GM19351 (cell line): ENCODE measurements at regions not wholly inside any gene's neighbourhood (a gene's known extent, or its start where the extent isn't known, plus 50 kb on each side); places are given as distances from the start of the nearest gene placed in this dataset.

Experiments used
- ATAC-seq: cut with Tn5 transposase; IDR thresholded peaks from one replicate; pipeline ENCODE4 v1.9.1; 2021; ENCODE audit warnings: mild to moderate bottlenecking, moderate library complexity; ENCODE audit not compliant: unreplicated experiment

DNA sequence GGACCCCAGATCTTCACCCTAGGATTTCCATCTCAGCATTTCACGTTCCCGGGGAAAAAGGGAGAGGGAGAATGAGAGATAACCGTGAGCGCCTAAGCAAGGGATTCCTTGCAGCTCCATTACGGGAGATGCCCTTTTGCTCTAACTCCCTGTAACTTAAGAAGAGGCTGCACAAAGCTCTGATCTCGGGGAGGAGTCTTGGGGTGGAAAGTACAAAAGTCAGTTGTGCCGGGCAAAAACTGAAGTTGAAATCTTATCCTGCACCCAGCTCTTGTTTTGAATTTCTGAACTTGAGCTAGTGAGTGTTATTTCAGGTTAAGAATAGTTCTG is 256.4 kb upstream of the SOX21 start:
- no peak for ATAC-seq

DNA sequence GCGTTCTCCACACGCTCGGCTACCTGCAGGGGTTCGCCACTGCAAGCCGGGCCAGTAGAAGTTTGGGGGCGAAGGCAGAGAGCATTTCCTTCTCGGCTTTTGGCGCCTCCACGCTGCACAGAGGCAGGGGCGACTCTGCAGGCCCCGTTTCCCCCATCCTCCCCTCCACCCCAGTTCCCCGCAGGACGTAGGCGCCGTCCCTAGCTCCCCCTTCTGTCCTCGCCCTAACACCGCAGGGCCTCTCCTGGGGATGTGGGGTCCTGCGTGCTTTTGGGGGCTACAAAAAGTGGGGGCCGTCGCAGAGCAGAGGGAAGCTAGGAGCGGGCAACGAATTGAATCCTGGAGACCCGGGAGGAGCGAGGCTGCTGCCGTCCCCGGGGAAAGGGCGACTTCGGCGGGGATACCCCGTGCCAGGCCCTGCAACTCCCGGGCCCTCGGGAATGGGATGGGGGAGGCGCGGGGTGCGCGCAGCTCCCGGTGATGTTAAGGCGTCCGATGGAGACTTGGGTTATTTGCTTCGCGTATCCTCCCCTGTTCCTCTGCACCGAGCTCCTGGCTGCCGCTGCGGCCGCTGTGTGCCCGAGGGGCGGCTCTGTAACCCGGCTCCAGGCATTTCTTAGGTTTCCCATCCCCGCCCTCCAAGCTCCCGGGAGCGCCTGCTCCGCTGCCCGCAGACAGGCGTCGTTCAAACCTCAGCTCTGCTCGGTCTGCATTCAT is 255.9 kb upstream of the SOX21 start:
- ATAC-seq, result peak; percentile 32

DNA sequence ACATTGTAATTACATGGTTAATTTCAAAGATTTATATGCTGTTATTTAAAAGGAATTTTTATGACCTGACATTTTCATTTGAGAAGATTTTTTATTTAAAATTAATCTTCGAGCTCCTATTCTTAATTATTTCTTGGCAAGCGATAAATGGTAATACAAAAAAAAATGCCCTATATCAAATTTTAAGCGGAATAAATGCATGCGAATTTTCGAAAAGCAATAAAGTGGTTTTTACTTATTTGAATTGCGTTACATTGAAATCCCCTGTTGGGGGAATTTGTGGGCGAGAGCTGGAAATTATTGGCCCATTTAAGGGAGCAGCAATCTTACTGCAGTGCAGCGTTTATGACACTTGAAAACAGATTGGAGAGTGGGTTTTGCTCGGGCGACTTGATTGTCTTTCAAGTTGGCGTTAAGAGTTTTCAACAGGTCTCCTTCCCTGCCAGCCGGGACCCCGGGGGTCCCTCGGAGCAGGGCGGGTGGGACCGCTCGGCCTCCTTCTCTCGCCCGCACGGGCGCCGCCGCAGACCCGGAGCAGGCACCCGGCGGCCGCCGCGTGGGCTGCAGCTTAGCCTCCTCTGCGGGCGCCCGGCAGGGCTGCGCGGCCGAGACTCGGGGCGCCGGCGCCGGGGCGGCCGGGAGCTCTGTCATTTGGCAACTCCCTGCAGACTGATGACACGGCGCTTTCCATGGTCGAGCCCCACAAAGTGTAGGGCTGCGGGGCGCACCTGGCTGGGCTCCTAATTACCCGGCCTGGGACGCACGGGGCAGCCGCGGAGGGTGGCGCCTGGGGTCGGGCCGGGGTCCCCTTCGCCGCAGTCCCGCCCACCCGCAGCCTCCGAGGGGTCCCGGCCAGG is 255.1 kb upstream of the SOX21 start:
- peak; percentile 79 for ATAC-seq

DNA sequence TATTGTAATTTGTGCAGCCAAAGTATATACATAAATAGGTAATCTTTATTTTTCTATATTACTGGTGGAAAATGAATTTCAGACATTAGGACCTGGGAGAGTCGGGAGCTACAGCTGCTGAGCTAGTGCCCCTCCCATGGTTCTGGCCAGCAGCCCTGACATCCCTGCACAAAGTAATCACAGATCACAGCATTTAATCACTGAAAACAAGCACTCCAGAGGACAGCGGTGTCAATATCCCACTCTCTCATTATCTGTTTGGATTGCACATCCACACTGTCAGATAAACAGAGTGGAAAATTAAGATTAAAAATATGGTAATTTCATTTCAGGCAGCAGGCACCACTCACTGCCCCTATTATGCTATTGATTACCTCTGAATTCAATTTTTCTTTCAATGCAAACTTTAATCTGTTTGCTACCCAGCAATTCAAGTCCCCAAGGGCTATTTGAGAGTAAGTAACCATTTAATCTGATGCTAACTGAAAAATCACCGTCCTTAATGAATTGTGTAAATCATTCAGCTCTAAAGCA is 254.1 kb upstream of the SOX21 start:
- ATAC-seq, result no peak

DNA sequence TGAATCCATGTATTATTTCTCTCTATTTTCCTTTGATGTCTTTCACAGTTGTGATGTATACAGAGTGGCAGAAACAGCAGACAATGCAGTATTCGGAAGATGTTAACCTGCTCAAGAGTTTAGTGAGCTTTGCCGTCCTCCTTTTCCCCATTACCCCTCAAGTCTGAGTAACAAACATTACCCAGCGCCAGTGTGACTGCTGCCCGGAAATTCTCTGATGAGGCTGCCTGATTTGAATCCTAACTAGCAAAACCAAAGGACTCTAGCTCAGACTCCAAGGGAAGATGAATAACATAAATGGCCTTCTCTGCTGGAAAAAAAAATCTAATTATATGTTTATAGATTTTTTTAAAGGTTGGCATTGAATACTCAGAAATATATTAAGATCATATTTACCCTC is 247.3 kb upstream of the SOX21 start:
- no peak for ATAC-seq

DNA sequence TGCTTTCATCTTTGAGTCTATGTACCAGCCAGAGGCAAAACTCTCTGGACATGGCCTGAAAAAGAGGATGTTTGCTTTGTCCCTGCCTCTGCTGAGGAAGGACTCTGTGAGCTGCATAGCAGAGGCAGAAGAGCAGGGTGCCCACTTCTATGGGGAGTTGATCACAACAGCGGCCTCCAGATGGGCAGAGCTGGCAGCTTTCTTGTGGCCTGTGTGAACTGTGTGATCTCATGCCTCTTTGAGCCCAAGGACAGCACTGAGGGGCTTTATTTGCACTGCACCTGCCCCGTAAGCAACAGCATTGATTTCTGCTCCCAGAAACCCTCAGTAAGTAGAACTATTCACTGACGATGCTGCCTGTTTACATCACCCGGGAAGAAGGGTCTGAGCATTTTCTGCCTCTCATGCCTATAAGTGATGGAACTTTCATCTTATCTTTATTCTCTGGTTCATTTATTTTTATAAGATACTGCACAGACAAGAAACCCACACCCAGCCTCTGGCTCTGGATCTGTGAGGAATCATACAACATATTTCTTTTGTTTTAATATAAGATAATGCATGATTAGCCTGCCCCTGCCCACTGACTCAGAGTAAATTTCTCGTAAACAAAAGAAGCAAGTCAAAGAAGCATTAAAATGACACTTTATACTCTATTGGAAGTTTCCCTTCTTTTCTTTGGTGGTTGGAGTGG is 244.2 kb upstream of the SOX21 start:
- no peak for ATAC-seq

DNA sequence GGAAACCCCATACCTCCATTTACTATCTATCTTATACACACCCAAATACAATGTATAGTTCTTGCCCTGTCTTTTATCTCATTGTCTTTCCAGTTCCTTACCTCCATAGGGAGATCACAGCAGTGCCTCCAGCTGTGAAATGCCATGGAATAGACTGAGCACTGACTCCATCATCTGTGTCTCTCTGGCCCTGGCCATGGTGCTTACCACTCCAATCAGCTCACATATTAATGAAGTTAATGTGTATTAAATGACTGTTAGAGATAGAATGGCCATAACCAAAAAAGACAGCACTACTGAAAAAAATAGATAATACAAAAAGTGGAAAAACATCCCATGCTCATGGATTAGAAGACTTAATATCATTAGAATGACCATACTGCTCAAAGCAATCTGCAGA is 240.4 kb upstream of the SOX21 start:
- ATAC-seq, result no peak

DNA sequence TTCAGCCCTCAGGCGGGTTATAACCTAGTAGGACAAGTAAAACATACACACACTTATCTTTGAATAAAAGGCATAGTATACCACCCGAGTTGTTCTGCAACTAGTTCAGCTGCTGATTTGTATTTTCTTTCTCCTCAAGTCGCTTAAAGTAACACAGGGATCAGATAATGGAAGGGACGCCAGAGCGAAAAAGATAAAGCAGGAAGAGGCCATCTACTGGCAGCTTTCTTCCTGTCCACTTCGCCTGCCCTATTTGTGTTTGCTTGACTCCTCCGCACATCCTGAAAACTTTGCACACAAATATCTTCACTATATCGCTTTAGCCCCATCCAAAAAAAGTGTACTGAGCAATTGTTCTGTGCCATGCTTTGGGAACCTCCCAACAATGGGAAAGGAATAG is 238.0 kb upstream of the SOX21 start:
- no peak for ATAC-seq

DNA sequence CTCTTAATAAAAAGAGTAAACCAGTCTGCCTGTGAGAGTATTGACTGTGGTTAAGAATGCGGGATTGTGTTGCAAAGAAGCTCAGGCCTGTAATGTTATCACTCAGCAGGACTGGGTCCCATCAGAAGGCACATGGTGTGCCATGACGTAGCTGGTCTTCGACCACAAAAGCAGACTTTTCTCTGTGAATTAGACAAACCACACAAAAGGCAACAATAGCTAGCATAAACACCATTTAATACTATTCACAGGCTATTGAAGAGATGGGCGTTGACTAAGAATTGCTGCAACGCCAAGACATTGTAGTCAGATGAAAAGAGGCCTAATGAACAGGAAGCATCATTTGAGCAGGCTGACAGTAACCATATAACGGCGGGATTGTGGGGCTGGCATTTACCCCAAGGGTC is 235.6 kb upstream of the SOX21 start:
- no peak for ATAC-seq

DNA sequence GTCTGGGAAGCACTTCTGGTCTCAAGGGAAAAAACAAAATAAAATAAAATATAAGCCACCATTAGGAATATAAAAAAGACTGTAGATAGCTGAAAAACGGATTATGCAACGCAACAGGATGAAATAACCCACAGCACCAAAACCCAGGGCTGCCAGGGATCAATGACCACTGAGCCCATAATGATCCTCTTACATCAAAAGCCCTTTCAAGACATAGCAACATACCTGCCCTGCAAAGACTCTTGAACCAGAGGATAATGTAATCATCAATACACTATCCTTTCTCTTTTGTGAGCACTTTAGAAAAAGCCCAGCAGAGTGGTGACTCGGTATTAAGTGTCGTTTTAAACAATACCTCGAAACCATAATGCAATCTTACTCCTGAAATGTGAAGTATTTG is 235.0 kb upstream of the SOX21 start:
- ATAC-seq, result no peak

DNA sequence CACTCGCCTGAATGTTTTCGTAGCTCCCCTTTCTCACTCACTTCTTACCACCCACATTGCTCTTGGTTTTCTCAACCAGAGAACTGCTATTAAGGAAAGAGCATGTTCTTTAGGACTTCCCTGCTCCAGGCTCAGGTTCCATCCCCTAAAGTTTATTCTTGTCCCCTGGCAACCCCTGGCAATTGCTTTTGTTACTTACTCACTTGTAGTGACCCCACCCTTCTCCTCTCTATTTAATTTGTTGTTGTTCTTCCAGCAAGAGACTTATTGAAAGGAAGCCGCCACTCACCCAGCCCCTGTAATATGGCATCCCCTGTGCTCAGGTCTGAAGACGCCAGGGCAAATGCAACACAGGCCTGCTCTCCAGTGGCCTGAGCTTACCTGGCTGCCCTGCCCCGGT is 233.7 kb upstream of the SOX21 start:
- no peak for ATAC-seq

DNA sequence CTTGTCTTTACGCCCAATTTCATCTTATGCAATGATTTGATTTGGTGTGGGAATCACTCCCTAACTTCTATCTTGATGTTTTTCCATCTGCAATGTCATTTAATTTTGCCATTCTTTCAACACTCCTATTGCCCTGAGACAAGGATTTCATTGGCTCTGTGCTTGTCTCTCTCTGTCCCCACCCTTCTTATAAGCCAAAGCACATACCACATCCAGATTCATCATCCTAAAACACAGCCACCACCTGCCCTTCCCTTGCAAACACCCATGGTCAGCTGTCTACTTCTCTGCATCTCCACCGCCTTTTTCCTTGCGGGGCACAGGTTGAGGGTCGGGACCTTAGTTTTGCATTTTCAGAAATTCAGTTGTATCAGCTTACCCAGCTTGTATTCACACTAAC is 225.8 kb upstream of the SOX21 start:
- no peak for ATAC-seq

DNA sequence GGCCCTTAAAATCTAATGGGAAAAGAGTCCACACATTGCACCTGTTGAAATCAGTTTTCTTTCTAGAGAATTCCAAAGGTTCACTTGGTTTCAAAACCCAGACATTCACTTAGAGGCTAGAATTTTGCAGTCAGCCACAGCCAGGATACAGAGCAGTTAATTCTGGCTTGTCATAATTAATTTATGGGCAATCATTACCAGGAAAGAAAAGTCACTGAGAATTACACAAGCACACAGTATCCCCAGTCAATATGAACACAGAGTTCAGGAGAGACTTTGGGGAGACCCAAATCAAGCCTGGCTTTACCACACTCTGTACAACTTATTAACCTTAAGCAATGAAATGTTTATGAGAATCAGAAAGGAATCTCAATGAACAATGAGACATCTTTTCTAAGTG is 224.3 kb upstream of the SOX21 start:
- no peak for ATAC-seq

DNA sequence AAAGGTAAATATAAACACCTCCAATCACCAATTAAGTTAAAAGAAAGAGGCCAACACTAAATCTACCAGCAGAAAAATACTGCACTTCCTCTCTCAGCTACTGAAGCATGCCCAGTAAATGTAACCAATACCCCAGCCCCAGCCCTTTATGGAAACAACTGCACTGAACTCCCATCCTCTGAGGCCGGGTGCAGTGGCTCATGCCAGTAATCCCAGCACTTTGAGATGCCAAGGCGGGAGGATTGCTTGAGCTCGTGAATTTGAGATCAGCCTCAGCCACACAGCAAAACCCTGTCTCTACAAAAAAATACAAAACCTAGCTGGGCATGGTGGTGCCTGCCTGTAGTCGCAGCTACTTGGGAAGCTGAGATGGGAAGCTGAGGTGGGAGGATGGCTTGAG is 221.6 kb upstream of the SOX21 start:
- no peak for ATAC-seq

DNA sequence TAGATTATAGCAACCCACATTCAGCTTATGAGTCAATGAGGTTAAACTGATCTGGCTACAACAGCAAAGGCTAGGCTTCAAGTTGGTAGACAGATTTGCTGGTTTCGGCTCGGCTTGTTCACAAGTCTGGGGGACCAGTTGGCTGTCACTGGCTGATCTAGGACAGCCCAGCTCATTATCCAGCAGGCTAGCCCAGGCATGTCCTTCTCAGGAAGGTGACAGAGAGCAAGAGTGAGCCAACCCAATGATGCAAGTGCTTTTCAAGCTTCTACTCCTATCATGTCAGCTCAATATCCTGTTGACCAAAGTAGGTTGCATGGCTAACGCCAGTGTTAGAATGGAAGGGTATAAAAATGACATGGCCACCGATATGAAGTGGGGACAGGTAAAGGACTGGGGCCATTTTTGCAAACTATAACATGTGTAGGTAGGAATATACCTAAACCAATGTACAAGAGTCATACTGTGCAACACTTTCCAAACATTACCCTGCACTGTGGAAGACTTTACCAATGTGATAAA is 220.9 kb upstream of the SOX21 start:
- no peak for ATAC-seq

DNA sequence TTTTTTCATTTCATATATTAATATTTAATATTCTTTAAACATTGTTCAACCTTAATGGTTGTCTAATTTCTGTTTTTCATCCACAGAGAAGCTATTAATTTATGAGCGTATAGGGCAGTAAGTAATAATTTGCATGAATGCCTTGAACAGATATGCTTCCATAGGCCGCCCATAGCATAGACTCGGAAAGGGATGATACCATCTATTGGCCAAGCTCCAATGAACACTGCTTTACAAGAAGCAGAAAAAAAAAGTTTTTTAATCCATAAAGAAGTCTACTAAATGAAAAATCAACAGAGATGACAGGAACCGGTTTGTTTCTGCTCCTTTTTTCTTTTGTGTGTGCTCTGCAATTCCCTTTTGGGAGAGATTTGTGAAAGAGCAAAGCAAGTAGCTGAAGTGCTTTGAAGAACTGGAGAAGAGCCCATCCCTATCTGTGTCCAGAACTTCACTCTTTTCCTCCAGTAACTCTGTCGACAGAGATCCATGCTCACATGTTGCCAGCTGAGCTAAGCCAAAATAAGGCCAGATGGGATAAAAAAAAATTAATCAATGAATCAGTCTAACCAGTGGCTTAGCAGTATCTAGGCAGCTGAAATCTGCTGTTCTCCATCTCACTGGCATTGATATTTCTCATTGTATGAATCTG is 215.9 kb upstream of the SOX21 start:
- ATAC-seq, result no peak

DNA sequence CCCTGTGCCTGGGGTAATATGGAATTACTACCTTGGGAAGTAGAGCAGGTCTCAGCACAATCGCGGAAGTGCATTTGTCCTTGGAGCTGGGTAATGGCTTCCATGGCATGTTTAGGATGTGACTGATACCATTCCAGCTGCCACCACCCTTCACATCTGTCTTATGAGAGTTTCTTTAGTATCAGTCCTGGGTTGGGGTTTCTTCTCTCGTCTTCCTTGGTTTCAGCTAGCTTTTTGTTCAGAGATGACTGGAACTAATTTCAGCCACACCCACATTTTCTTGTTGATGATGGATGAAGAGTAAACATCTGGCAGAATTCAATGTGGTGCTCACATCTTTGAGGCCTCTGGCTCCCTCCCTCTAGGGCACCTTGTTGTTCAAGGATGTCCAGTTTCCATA is 212.9 kb upstream of the SOX21 start:
- peak; percentile 49 for ATAC-seq

DNA sequence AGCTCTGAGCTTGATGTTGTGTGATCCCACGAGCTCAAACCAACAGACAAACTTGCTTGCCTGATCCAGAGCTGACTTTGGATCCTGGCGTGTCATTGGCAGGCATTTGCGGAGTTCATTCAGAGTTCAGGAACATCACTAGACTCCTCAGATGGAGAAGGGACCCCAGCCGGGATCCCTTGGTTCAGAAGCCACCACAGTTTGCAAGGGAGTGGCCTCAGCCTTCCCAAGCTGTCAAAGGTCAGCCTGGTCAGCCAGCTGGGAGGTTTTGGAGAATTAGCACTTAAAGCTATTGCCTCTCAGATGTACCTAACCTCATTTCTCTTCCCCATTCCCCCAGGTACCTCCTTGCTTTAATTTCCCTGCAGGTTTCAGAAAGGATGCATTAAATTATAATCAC is 208.8 kb upstream of the SOX21 start:
- no peak for ATAC-seq

DNA sequence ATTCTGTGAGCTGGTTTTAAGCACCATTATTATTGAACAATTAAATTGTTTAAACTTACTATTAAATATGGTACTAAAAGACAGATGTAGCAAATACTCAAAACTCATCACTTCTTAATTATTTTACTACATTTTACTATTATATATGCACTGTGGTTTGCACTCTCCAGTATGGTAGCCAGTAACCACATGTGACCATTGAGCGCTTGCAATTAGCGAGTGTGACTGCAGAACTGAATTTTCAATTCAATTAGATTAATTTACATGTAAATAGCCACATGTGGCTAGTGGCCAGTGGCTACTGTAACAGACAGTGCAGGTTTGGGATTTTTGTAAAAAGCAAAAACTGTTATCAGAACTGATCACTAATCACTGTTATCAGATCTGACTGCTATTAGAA is 208.2 kb upstream of the SOX21 start:
- ATAC-seq, result no peak

DNA sequence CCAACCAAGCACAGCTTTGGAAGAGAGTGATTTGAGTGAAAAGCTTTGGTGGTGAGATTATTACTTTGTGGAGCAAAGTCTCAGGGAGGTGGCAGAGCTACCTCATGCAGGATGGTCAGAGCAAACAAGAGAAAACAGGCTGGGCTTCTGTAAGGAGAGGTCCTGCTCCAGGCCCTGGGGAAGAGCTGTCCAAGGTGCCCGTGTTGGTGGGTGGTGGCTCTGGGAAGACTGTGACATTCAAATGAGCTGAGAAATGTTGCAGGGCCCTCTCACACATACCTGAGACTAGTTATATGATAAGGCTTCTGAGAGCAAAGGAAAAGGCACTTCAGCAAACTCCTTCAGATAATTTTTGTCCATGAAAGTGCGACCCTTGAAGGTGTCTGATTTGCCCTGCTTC is 205.5 kb upstream of the SOX21 start:
- ATAC-seq, result no peak

DNA sequence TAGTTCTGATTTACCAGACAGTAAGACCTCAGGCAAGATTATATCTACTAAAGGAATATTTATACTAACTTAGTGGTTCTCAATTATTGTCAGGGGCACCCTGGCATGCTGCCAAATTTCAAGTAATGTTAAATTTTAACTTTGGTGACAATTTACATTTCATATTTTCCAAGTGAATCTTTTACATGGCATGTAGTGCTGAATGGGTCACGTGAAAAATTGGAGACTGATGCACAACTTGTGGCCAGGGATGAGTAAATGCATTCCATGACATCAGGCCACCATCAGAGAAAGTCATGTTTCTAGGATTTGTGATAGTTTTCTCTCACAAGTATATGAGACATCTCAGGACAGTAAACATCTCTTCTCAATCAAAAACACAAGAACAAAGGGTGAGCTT is 202.6 kb upstream of the SOX21 start:
- no peak for ATAC-seq
